Natural killer cell (primary cell): ENCODE measurements at regions not wholly inside any gene's neighbourhood (a gene's known extent, or its start where the extent isn't known, plus 50 kb on each side); places are given as distances from the start of the nearest gene placed in this dataset.
"Not testable (repeated sequence)": the region's sequence is repeated elsewhere in the genome, so short reads cannot be mapped to it uniquely, and the experiment has no call there.

Source experiments
- ATAC-seq, 3 donors: fragments of 150-1000 bp in 2 of 3; fragments of 200-7000 bp in 1 of 3; cut with Tn5 transposase; 1 replicate in 1 of 3; 2 replicates in 2 of 3; pipeline ENCODE4 v1.10.0; 2021; ENCODE audit warnings: mild to moderate bottlenecking in 2 of 3, moderate library complexity in 2 of 3
- DNase-seq, 2 donors: peaks; one replicate each; pipeline versions ENCODE4 v3.0.0 to v3.0.0-alpha.2; 2013 to 2021; ENCODE audit warnings: mixed read lengths in 1 of 2
- H3K27ac ChIP-seq: one replicate; pipeline ENCODE4 v1.5.1; 2013; ENCODE audit warnings: mild to moderate bottlenecking, low read length
- H3K27me3 ChIP-seq: one replicate; pipeline ENCODE4 v1.6.1; 2013; ENCODE audit warnings: low read length; ENCODE audit not compliant: control insufficient read depth, insufficient read depth
- H3K36me3 ChIP-seq: one replicate; pipeline ENCODE4 v1.6.1; 2013; ENCODE audit warnings: low read length; ENCODE audit not compliant: control insufficient read depth, insufficient read depth
- H3K4me1 ChIP-seq: one replicate; pipeline ENCODE4 v1.6.1; 2013; ENCODE audit warnings: low read length; ENCODE audit not compliant: control insufficient read depth, insufficient read depth
- H3K4me3 ChIP-seq: one replicate; pipeline ENCODE4 v1.5.1; 2013; ENCODE audit warnings: low read length
- H3K9me3 ChIP-seq: one replicate; pipeline ENCODE4 v1.6.1; 2013; ENCODE audit warnings: low read length; ENCODE audit not compliant: control insufficient read depth, insufficient read depth
- H3K27ac Mint-ChIP-seq, 2 donors: one replicate each; pipeline ENCODE4 v1.8.0; 2022; ENCODE audit warnings: mild to moderate bottlenecking in 2 of 2, mixed read lengths in 2 of 2, moderate library complexity in 1 of 2
- H3K27me3 Mint-ChIP-seq, 2 donors: one replicate each; pipeline ENCODE4 v1.8.0; 2022; ENCODE audit warnings: low read depth in 2 of 2, mixed read lengths in 2 of 2
- H3K36me3 Mint-ChIP-seq: one replicate; pipeline ENCODE4 v1.8.0; 2022; ENCODE audit warnings: mixed read lengths
- H3K4me1 Mint-ChIP-seq, 2 donors: one replicate each; pipeline ENCODE4 v1.8.0; 2022; ENCODE audit warnings: mixed read lengths in 2 of 2
- H3K4me3 Mint-ChIP-seq: one replicate; pipeline ENCODE4 v1.8.0; 2022; ENCODE audit warnings: mild to moderate bottlenecking, moderate library complexity, mixed read lengths
- H3K9me3 Mint-ChIP-seq, 2 donors: one replicate each; pipeline ENCODE4 v1.8.0; 2022; ENCODE audit warnings: mixed read lengths in 2 of 2
- CTCF ChIP-seq: fragments of 200-600 bp; IDR thresholded peaks from one replicate; pipeline ENCODE4 v1.8.0; 2022; ENCODE audit warnings: antibody characterized with exemption
- WGBS: methylation state at CpG from one replicate; pipeline ENCODE4 v1.1.7; 2013; ENCODE audit warnings: missing lambda C conversion rate; ENCODE audit not compliant: insufficient coverage; 5-methylcytosine and 5-hydroxymethylcytosine counted together
- intact Hi-C: fragments of 100-400 bp; cut with micrococcal nuclease; formaldehyde crosslinking; loops from one replicate; pipeline ENCODE4 v1.14.2; 2022

GRCh38 chr5:155700333-155700732 is 626.6 kb upstream of the SGCD start:
- H3K36me3 Mint-ChIP-seq = no peaks in the 10 kb centered on the region
- Histone ChIP-seq H3K27me3 (no peaks in the 10 kb centered on the region), H3K9me3 (no peaks in the 10 kb centered on the region), H3K4me3 (no peak overlapping the region), H3K36me3 (no peaks in the 10 kb centered on the region), H3K27ac (no peak overlapping the region), H3K4me1 (no peaks in the 10 kb centered on the region)
- peak in 2 of 3 donors; percentile 35 to 49 for ATAC-seq
- no peak overlapping the region for H3K4me3 Mint-ChIP-seq
- intact Hi-C loops = loop anchor here (1.0 kb wide), 2 partner anchors 206 to 1432 kb away; no protein-coding TSS in a partner anchor
- peak in 1 of 2 donors; percentile 60 for DNase-seq
- no peak overlapping the region for H3K27ac Mint-ChIP-seq
- H3K27me3 Mint-ChIP-seq = no peaks in the 10 kb centered on the region
- WGBS = 46% methylated on average over 3 of the region's 3 CpGs
- no peaks in the 10 kb centered on the region for H3K9me3 Mint-ChIP-seq
- H3K4me1 Mint-ChIP-seq = no peaks in the 10 kb centered on the region
- TF ChIP-seq CTCF = peak; percentile 39

GRCh38 chr5:155711882-155712281 is 615.1 kb upstream of the SGCD start:
- no peaks in the 10 kb centered on the region for H3K36me3 Mint-ChIP-seq
- intact Hi-C loops = no loop called here
- no peak for TF ChIP-seq CTCF
- WGBS = no CpG with 5 or more reads among the region's 1 CpG
- DNase-seq (no peak), ATAC-seq (no peak)
- Histone ChIP-seq H3K9me3 (no peaks in the 10 kb centered on the region), H3K27me3 (no peaks in the 10 kb centered on the region), H3K27ac (no peak overlapping the region), H3K4me3 (no peak overlapping the region), H3K36me3 (no peaks in the 10 kb centered on the region), H3K4me1 (no peaks in the 10 kb centered on the region)
- no peak overlapping the region for H3K4me3 Mint-ChIP-seq
- H3K27ac Mint-ChIP-seq = no peak overlapping the region
- no peaks in the 10 kb centered on the region for H3K27me3 Mint-ChIP-seq
- H3K9me3 Mint-ChIP-seq = peaks cover 0 to 4% of the 10 kb centered on the region in 2 donors
- H3K4me1 Mint-ChIP-seq = peaks cover 0 to 13% of the 10 kb centered on the region in 2 donors

GRCh38 chr5:155714435-155714834 is 612.5 kb upstream of the SGCD start:
- H3K27me3 Mint-ChIP-seq, H3K4me1 ChIP-seq, H3K36me3 ChIP-seq, DNase-seq, H3K4me3 Mint-ChIP-seq, intact Hi-C loops, H3K27ac ChIP-seq, H3K27me3 ChIP-seq, H3K9me3 ChIP-seq, ATAC-seq, H3K27ac Mint-ChIP-seq, H3K36me3 Mint-ChIP-seq, H3K9me3 Mint-ChIP-seq, H3K4me3 ChIP-seq: not testable (repeated sequence)
- H3K4me1 Mint-ChIP-seq = peaks cover 0 to 13% of the 10 kb centered on the region in 2 donors
- WGBS = 60% methylated on average over 1 of the region's 2 CpGs

GRCh38 chr5:155726267-155726666 is 600.7 kb upstream of the SGCD start:
- TF ChIP-seq CTCF = no peak
- DNase-seq (peak in 1 of 2 donors; percentile 14), ATAC-seq (no peak)
- H3K4me1 Mint-ChIP-seq = peaks cover 0 to 7% of the 10 kb centered on the region in 2 donors
- H3K36me3 Mint-ChIP-seq = no peaks in the 10 kb centered on the region
- WGBS = 11% methylated on average over 8 of the region's 8 CpGs
- H3K27ac Mint-ChIP-seq = no peak overlapping the region
- no peaks in the 10 kb centered on the region for H3K9me3 Mint-ChIP-seq
- Histone ChIP-seq H3K9me3 (no peaks in the 10 kb centered on the region), H3K4me3 (no peak overlapping the region), H3K27ac (no peak overlapping the region), H3K27me3 (peaks cover 37% of the 10 kb centered on the region), H3K4me1 (peaks cover 23% of the 10 kb centered on the region), H3K36me3 (no peaks in the 10 kb centered on the region)
- no peak overlapping the region for H3K4me3 Mint-ChIP-seq
- peaks cover 29 to 52% of the 10 kb centered on the region in 2 donors for H3K27me3 Mint-ChIP-seq
- intact Hi-C loops = no loop called here
